ENCODE measurements at regions not wholly inside any gene's neighbourhood (a gene's known extent, or its start where the extent isn't known, plus 50 kb on each side); places are given as distances from the start of the nearest gene placed in this dataset.

DNA sequence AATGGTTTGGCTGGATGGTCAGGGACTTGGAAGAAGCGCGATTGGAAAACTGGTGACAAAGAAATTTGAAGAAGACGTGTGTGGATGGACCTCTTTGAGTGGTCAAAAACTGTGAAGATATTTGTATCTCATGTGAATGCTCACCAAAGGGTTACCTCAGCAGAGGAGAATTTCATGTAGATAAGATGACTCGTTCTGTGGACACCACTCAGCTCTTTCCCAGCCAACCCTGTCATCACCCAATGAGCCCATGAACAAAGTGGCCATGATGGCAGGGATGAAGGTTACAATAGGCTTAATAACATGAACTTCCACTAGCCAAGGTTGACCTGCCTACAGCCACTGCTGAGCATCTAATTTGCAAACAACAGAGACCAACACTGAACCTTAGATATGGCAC lies 248.3 kb downstream of the KCNE4 start:
- TF ChIP-seq, protein P1, sequence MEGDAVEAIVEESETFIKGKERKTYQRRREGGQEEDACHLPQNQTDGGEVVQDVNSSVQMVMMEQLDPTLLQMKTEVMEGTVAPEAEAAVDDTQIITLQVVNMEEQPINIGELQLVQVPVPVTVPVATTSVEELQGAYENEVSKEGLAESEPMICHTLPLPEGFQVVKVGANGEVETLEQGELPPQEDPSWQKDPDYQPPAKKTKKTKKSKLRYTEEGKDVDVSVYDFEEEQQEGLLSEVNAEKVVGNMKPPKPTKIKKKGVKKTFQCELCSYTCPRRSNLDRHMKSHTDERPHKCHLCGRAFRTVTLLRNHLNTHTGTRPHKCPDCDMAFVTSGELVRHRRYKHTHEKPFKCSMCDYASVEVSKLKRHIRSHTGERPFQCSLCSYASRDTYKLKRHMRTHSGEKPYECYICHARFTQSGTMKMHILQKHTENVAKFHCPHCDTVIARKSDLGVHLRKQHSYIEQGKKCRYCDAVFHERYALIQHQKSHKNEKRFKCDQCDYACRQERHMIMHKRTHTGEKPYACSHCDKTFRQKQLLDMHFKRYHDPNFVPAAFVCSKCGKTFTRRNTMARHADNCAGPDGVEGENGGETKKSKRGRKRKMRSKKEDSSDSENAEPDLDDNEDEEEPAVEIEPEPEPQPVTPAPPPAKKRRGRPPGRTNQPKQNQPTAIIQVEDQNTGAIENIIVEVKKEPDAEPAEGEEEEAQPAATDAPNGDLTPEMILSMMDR (IDR thresholded peaks at IDR 0.05): no peak
- no peak overlapping the region for H3K27ac ChIP-seq
- no peak for DNase-seq (ENCODE audit: low spot score)
- H3K4me3 ChIP-seq: no peak overlapping the region

DNA sequence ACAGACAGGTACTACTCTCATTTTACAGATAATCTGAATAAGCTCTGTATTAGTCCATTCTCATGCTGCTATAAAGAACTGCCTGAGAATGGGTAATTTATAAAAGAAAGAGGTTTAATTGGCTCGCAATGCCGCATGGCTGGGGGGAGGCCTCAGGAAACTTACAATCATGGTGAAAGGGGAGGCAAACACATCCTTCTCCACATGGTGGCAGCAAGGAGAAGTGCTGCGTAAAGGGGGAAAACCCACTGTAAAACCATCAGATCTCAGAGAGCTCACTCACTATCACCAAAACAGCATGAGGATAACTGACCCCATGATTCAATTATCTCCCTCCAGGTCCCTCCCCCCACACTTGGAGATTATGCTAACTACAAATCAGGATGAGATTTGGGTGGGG lies 254.4 kb downstream of the KCNE4 start:
- Histone ChIP-seq H3K27ac (no peak overlapping the region), H3K4me3 (no peak overlapping the region)
- no peak for DNase-seq (ENCODE audit: low spot score)
- TF ChIP-seq, protein P1 (IDR thresholded peaks at IDR 0.05): no peak

DNA sequence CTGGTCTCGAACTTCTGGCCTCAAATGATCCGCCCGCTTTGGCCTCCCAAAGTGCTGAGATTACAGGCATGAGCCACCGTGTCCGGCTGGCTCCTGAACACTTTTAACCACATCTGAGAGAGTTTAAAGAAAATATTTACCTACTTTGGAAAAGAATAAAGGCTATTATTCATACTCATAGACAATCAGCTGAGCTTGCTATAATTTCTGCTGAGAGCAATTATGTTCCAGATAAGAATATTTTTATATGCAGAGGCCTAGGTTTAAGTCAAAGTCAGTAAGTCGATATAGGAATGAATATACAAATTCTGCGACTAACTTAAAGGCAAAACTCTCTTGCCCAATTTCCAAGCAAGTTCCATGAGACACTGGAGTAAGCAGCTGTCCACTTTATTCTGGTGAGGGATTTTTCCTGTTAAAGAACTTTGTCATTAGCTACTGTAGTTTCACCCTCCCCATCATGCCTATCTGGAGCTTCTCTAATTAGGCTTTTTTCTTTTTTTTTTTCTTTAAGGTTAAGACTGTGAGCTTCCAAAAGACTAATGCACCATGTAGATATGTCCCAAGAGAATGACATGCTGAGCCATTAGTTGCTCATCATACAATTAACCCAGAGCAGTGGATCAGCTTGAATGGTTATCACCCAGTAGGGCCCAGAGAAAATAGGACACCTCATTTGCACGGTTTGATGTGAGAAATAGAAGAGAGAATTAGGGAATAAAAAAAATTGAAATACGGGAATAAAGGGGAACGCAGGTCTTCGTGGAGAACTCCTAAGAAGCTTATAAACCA lies 260.1 kb downstream of the KCNE4 start:
- DNase-seq (ENCODE audit: low spot score): no peak
- H3K27ac ChIP-seq: no peak overlapping the region
- H3K4me3 ChIP-seq: no peak overlapping the region
- TF ChIP-seq, protein P1 (IDR thresholded peaks at IDR 0.05): no peak

DNA sequence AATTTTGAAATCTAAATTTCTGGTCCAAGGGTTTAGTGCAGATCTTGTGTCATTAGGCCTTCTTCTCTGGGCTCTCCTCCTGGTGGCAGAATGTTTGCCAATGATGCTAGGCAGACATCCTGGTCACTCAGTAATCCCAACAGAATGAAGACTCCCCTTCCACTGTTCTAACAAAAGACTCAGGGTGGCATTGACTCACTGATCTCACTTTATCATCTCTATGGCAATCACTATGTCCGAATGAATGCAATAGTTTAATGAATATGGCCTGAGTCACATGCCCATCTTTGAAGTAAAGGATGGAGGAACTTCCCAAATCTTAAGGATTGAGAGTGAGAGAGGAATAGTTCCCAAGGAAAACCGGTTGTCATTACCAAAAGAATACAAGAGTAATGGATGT lies 261.1 kb downstream of the KCNE4 start:
- Histone ChIP-seq H3K4me3 (no peak overlapping the region), H3K27ac (no peak overlapping the region)
- no peak for DNase-seq (ENCODE audit: low spot score)
- TF ChIP-seq, protein P1 (IDR thresholded peaks at IDR 0.05): no peak

DNA sequence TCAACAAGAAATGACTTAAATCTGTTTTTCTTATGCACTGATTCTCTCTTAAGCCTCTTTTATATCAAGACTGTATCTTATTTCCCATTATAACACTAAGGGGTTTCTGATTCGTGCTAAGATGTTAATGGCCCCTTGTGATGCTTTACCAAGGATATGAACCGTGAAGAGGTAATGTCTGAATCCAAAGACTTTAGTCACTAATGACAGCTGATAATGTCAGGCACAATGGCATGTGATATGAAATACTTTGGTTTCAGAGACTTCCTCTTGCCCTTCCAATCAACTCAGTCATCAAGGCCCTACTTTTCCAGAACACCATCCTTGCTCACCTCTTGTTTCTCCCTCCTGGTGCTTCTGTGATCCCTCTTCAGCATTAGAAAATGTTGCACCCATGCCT lies 262.8 kb downstream of the KCNE4 start:
- Histone ChIP-seq H3K27ac (no peak overlapping the region), H3K4me3 (no peak overlapping the region)
- TF ChIP-seq, protein P1 (IDR thresholded peaks at IDR 0.05): no peak
- no peak for DNase-seq (ENCODE audit: low spot score)

DNA sequence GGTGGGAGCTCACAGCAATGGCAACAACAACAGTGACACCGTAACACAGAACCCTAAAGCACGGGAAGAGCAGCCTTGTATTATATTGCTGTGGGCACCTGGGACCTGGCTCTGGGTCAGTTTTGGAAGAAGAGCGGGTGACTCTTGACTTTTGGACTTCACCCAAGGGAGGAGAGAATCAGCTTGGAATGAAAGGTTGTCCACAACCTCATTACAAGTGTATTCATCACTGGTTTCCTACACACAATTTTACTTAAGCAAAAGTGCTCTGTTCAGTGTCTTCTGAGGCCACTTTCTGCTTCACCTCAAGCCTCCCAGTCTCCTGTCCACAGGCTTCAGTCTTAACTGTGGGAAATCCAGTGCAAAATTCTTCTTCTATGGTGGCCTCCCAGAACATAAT lies 263.8 kb downstream of the KCNE4 start:
- TF ChIP-seq, protein P1 (IDR thresholded peaks at IDR 0.05): no peak
- Histone ChIP-seq H3K4me3 (no peak overlapping the region), H3K27ac (no peak overlapping the region)
- no peak for DNase-seq (ENCODE audit: low spot score)

DNA sequence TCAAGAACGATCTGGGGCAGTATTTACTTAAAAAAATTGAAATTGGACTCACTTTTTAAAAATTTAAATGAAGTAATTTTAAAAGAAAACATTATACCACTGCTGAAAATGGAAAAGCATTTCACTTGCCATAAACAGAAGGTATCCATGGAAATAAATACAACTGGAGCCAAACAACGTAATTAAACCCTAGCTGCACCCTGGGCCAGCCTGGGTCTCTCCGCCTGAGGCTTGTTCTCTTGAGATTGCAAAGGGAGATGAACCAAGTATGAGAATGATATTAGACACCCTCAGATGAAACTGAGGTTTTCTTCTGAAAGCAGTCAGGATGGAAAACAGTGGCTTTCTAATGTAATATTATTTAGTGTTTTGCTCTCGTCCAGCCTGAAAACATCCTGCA lies 264.4 kb downstream of the KCNE4 start:
- Histone ChIP-seq H3K4me3 (no peak overlapping the region), H3K27ac (no peak overlapping the region)
- no peak for DNase-seq (ENCODE audit: low spot score)
- TF ChIP-seq, protein P1 (IDR thresholded peaks at IDR 0.05): no peak
